H1 (cell line): ENCODE measurements at regions not wholly inside any gene's neighbourhood (a gene's known extent, or its start where the extent isn't known, plus 50 kb on each side); places are given as distances from the start of the nearest gene placed in this dataset.

Experiments
- CTCF ChIA-PET: fragments of 300-600 bp; sonication (Branson Sonifier 250); formaldehyde crosslinking; loops from one replicate; lab custom pipeline; 2021; ENCODE audit not compliant: partially characterized antibody; lab: Charles Lee
- POLR2A ChIA-PET: fragments of 300-600 bp; sonication (Branson Sonifier 250); formaldehyde crosslinking; loops from one replicate; lab custom pipeline; 2021; ENCODE audit warnings: inconsistent platforms; ENCODE audit not compliant: partially characterized antibody; lab: Charles Lee
- DNase-seq, 2 experiments: peaks; one replicate each; pipeline versions ENCODE4 v3.0.0 to v3.0.0-alpha.2; 2010 to 2022; ENCODE audit warnings: low spot score in 2 of 2, low read depth in 1 of 2, mixed read lengths in 1 of 2
- FAIRE-seq: peaks from 2 replicates; lab custom pipeline; 2011; peaks lifted over from hg19 to GRCh38; lab: Jason Lieb, UNC
- H2AFZ ChIP-seq: 2 replicates; pipeline ENCODE4 v1.8.1; 2012; ENCODE audit warnings: low read length, inconsistent platforms
- H2AK5ac ChIP-seq: 2 replicates; pipeline ENCODE4 v1.6.1; 2013; ENCODE audit warnings: low read depth, low read length
- H2BK120ac ChIP-seq: replicated peaks from 2 replicates; pipeline ENCODE3; 2013; ENCODE audit warnings: low read depth, low read length, inconsistent platforms
- H2BK12ac ChIP-seq: 2 replicates; pipeline ENCODE4 v1.6.1; 2013; ENCODE audit warnings: low read depth, low read length
- H2BK15ac ChIP-seq: 2 replicates; pipeline ENCODE4 v1.6.1; 2013; ENCODE audit warnings: low read length
- H2BK20ac ChIP-seq: 2 replicates; pipeline ENCODE4 v1.6.1; 2013; ENCODE audit warnings: low read length
- H2BK5ac ChIP-seq: 2 replicates; pipeline ENCODE4 v1.6.1; 2013; ENCODE audit warnings: low read depth, low read length
- H3K14ac ChIP-seq: 2 replicates; pipeline ENCODE4 v1.6.1; 2013; ENCODE audit warnings: inconsistent platforms; ENCODE audit not compliant: insufficient read length
- H3K18ac ChIP-seq: 2 replicates; pipeline ENCODE4 v1.6.1; 2013; ENCODE audit warnings: low read length; ENCODE audit errors: extremely low read depth
- H3K23ac ChIP-seq: 2 replicates; pipeline ENCODE4 v1.6.1; 2013; ENCODE audit warnings: inconsistent platforms; ENCODE audit not compliant: insufficient read length
- H3K23me2 ChIP-seq: 2 replicates; pipeline ENCODE4 v1.6.1; 2013; ENCODE audit warnings: low read depth, low read length
- H3K27ac ChIP-seq: 2 replicates; pipeline ENCODE4 v1.6.1; 2011; ENCODE audit warnings: low read depth, low read length, inconsistent platforms
- H3K27me3 ChIP-seq, 4 experiments: replicated peaks in 1 of 4; 1 replicate in 1 of 4; 2 replicates in 3 of 4; pipeline versions ENCODE4 v1.6.1 to v1.8.1; 2011 to 2013; ENCODE audit warnings: low read length in 3 of 4, mild to moderate bottlenecking in 3 of 4, inconsistent platforms in 2 of 4, mixed read lengths in 2 of 4, moderate library complexity in 1 of 4; ENCODE audit not compliant: control insufficient read depth in 3 of 4, insufficient read depth in 3 of 4; ENCODE audit errors: extremely low read depth in 1 of 4
- H3K36me3 ChIP-seq, 4 experiments: 2 replicates each; pipeline versions ENCODE4 v1.6.1 to v1.8.1; 2011 to 2013; ENCODE audit warnings: mild to moderate bottlenecking in 4 of 4, low read length in 3 of 4, moderate library complexity in 2 of 4, control low read depth in 1 of 4, inconsistent platforms in 1 of 4; ENCODE audit not compliant: insufficient read depth in 4 of 4, control insufficient read depth in 2 of 4
- H3K4ac ChIP-seq: replicated peaks from 2 replicates; pipeline ENCODE3; 2013; ENCODE audit warnings: low read length, low read depth, mixed read lengths, inconsistent platforms; ENCODE audit not compliant: insufficient read length
- H3K4me1 ChIP-seq, 4 experiments: replicated peaks in 1 of 4; 1 replicate in 1 of 4; 2 replicates in 3 of 4; pipeline versions ENCODE4 v1.6.1 to v1.8.1; 2011 to 2013; ENCODE audit warnings: low read length in 3 of 4, inconsistent platforms in 2 of 4, mixed read lengths in 1 of 4; ENCODE audit not compliant: insufficient read depth in 4 of 4, control insufficient read depth in 3 of 4
- H3K4me2 ChIP-seq, 2 experiments: 2 replicates each; pipeline versions ENCODE4 v1.6.1 to v1.8.1; 2011 to 2013; ENCODE audit warnings: low read depth in 2 of 2, low read length in 2 of 2, control low read depth in 1 of 2, inconsistent platforms in 1 of 2, mild to moderate bottlenecking in 1 of 2; ENCODE audit not compliant: insufficient read depth in 1 of 2
- H3K4me3 ChIP-seq, 4 experiments: fragments of 200-600, 300-600 bp in 1 of 4; sonication (generic), shearing (Covaris generic), sonication (Bioruptor Twin) in 1 of 4; 2 replicates each; pipeline versions ENCODE4 v1.5.1 to v1.8.1; 2011 to 2016; ENCODE audit warnings: low read length in 4 of 4, low read depth in 3 of 4, control low read depth in 2 of 4, inconsistent platforms in 2 of 4, mild to moderate bottlenecking in 2 of 4, mixed read lengths in 1 of 4, moderate library complexity in 1 of 4; ENCODE audit not compliant: insufficient read depth in 2 of 4; ENCODE audit errors: extremely low read depth in 1 of 4
- H3K56ac ChIP-seq: replicated peaks from 2 replicates; pipeline ENCODE3; 2013; ENCODE audit warnings: low read depth, mild to moderate bottlenecking, mixed read lengths, low read length, inconsistent platforms; ENCODE audit not compliant: insufficient read length
- H3K79me1 ChIP-seq: 2 replicates; pipeline ENCODE4 v1.6.1; 2013; ENCODE audit warnings: low read depth, low read length, control low read depth
- H3K79me2 ChIP-seq, 2 experiments: 2 replicates each; pipeline versions ENCODE4 v1.6.1 to v1.8.1; 2012 to 2013; ENCODE audit warnings: low read length in 2 of 2, mild to moderate bottlenecking in 2 of 2, inconsistent platforms in 1 of 2; ENCODE audit not compliant: insufficient read depth in 2 of 2, control insufficient read depth in 1 of 2
- H3K9ac ChIP-seq, 4 experiments: replicated peaks in 1 of 4; 1 replicate in 1 of 4; 2 replicates in 3 of 4; pipeline versions ENCODE4 v1.6.1 to v1.8.1; 2011 to 2013; ENCODE audit warnings: low read depth in 3 of 4, low read length in 3 of 4, control low read depth in 2 of 4, mild to moderate bottlenecking in 2 of 4, moderate library complexity in 2 of 4, inconsistent platforms in 1 of 4; ENCODE audit errors: extremely low read depth in 1 of 4
- H3K9me3 ChIP-seq, 2 experiments: 2 replicates each; pipeline versions ENCODE4 v1.6.1 to v1.8.1; 2012 to 2013; ENCODE audit warnings: mild to moderate bottlenecking in 2 of 2, moderate library complexity in 2 of 2, control low read depth in 1 of 2, inconsistent platforms in 1 of 2, low read depth in 1 of 2, low read length in 1 of 2, mixed read lengths in 1 of 2; ENCODE audit not compliant: insufficient read depth in 2 of 2
- H4K20me1 ChIP-seq, 2 experiments: replicated peaks in 1 of 2; 2 replicates each; pipeline versions ENCODE3 to v1.8.1; 2011 to 2013; ENCODE audit warnings: inconsistent platforms in 2 of 2, low read length in 2 of 2, mild to moderate bottlenecking in 1 of 2; ENCODE audit not compliant: insufficient read depth in 2 of 2, control insufficient read depth in 1 of 2
- H4K5ac ChIP-seq: 2 replicates; pipeline ENCODE4 v1.6.1; 2013; ENCODE audit warnings: low read length, low read depth, mixed read lengths, inconsistent platforms; ENCODE audit not compliant: insufficient read length
- H4K8ac ChIP-seq: 2 replicates; pipeline ENCODE4 v1.8.0; 2013; ENCODE audit warnings: mild to moderate bottlenecking, moderate library complexity, low read length, inconsistent platforms; ENCODE audit not compliant: insufficient read depth; ENCODE audit errors: extremely low read depth
- H4K91ac ChIP-seq: replicated peaks from 2 replicates; pipeline ENCODE3; 2013; ENCODE audit warnings: low read length, mixed read lengths, inconsistent platforms; ENCODE audit not compliant: insufficient read length
- EGR1 ChIP-seq: IDR thresholded peaks from 2 replicates; pipeline ENCODE4 v1.6.1; 2011; ENCODE audit warnings: low read depth, low read length, borderline replicate concordance
- EP300 ChIP-seq, 2 experiments: IDR thresholded peaks; 1 replicate in 1 of 2; 2 replicates in 1 of 2; pipeline ENCODE4 v1.6.1; 2011 to 2012; ENCODE audit warnings: low read depth in 2 of 2, low read length in 2 of 2, mild to moderate bottlenecking in 2 of 2, borderline replicate concordance in 1 of 2, inconsistent platforms in 1 of 2, moderate library complexity in 1 of 2
- HDAC2 ChIP-seq, 2 experiments: fragments of 300-600 bp in 1 of 2; sonication (generic) in 1 of 2; IDR thresholded peaks; 2 replicates each; pipeline ENCODE4 v1.6.1; 2011 to 2012; ENCODE audit warnings: low read depth in 2 of 2, low read length in 2 of 2, mild to moderate bottlenecking in 2 of 2, moderate library complexity in 2 of 2, borderline replicate concordance in 1 of 2, inconsistent platforms in 1 of 2
- HDAC6 ChIP-seq: IDR thresholded peaks from one replicate; pipeline ENCODE4 v1.7.1; 2012; ENCODE audit warnings: low read depth, mild to moderate bottlenecking, inconsistent platforms, low read length, moderate library complexity
- KDM1A ChIP-seq: fragments of 200-600, 300-600 bp; sonication (generic); IDR thresholded peaks from 2 replicates; pipeline ENCODE4 v1.7.1; 2016; ENCODE audit warnings: mild to moderate bottlenecking, low read length, borderline replicate concordance
- SAP30 ChIP-seq: fragments of 300-600 bp; sonication (generic); IDR thresholded peaks from 2 replicates; pipeline ENCODE4 v1.7.1; 2012; ENCODE audit warnings: low read length, moderate library complexity, mild to moderate bottlenecking, inconsistent platforms; ENCODE audit not compliant: insufficient read depth, insufficient replicate concordance
- SP2 ChIP-seq: IDR thresholded peaks from 2 replicates; pipeline ENCODE4 v1.6.1; 2012; ENCODE audit warnings: mild to moderate bottlenecking, low read length, inconsistent platforms
- WGBS, 2 experiments: shearing (Covaris generic) in 1 of 2; methylation state at CpG; one replicate each; pipeline versions ENCODE4 v1.1.6 to v1.1.7; 2013 to 2015; ENCODE audit warnings: low lambda C conversion rate in 2 of 2, mixed read lengths in 2 of 2, inconsistent platforms in 1 of 2, low coverage in 1 of 2, missing lambda C conversion rate in 1 of 2; ENCODE audit not compliant: insufficient replicate concordance in 2 of 2, insufficient coverage in 1 of 2, insufficient read length in 1 of 2; ENCODE audit errors: extremely low coverage in 1 of 2, missing lambda C conversion rate in 1 of 2; 5-methylcytosine and 5-hydroxymethylcytosine counted together
- TF ChIP-seq, protein P1 (sequence below): IDR thresholded peaks from 2 replicates; pipeline ENCODE4 v1.6.1; 2011; ENCODE audit warnings: low read length, improper control_type of control experiment
- TF ChIP-seq, protein P2 (sequence below), 3 experiments: IDR thresholded peaks; 1 replicate in 2 of 3; 2 replicates in 1 of 3; pipeline versions ENCODE4 v1.5.1 to v1.6.1; 2011; ENCODE audit warnings: low read length in 3 of 3, mild to moderate bottlenecking in 3 of 3, inconsistent platforms in 2 of 3, low read depth in 1 of 3, moderate library complexity in 1 of 3; ENCODE audit not compliant: insufficient read depth in 1 of 3; ENCODE audit errors: control extremely low read depth in 1 of 3

DNA sequence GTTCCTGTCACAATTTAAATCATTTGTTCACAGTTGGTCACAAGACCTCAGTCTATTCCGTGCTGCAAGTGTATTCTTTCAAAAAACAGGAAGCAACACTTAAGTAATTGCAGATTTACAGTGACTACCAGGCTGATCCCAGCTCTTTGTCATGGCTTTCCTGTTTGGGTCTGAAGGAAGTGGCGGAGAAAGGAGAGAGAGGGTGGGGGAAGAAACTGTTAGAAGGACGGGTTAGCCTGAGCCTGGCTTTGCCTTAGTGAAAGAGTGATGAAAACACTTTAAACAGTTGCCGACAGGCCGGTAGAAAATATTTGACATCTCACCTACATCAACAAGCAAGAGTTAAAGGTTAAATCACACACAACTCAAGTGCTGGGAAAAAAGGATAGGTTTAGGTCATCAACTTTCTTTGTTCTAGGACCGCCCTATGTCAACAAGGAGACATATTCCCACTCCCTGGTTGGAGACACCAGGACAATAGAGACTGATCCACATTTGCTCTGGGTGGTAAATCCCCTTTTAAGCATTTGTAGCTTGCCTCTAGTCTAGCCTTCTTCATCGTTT is 102.2 kb upstream of the DAB2 start:
- H3K4me3 ChIP-seq = no peak overlapping the region
- no peaks in the 10 kb centered on the region for H4K20me1 ChIP-seq
- FAIRE-seq (no peak), DNase-seq (no peak)
- 70% methylated on average over 7 of the region's 7 CpGs; no CpG with 5 or more reads in 1 of the 2 experiments for WGBS, 2 experiments
- H3K14ac ChIP-seq = no peak overlapping the region
- H3K9me3 ChIP-seq = no peaks in the 10 kb centered on the region; a peak in 1 of 4 replicates
- H3K23ac ChIP-seq = no peak overlapping the region
- no peaks in the 10 kb centered on the region for H3K23me2 ChIP-seq
- no peak overlapping the region for H3K4ac ChIP-seq
- no peak overlapping the region for H3K27ac ChIP-seq
- H2BK5ac ChIP-seq = no peak overlapping the region
- POLR2A ChIA-PET = no interaction called here
- H2BK120ac ChIP-seq = no peak overlapping the region
- no peaks in the 10 kb centered on the region for H3K79me1 ChIP-seq
- no peak overlapping the region for H3K9ac ChIP-seq
- CTCF ChIA-PET = interaction anchor here (0.6 to 1.7 kb wide), 4 partner anchors 17 to 135 kb away, joined by 3 read pairs; no protein-coding TSS in a partner anchor
- H2AK5ac ChIP-seq = no peak overlapping the region
- H2AFZ ChIP-seq = peak overlapping the region; percentile 85
- peak overlapping the region; percentile 44; the same call in 1 of the 2 replicates for H2BK20ac ChIP-seq
- no peak overlapping the region for H3K18ac ChIP-seq
- H3K56ac ChIP-seq = no peak overlapping the region
- H3K4me2 ChIP-seq = no peak overlapping the region
- no peak overlapping the region for H4K8ac ChIP-seq
- H3K4me1 ChIP-seq = peaks cover 0 to 5% (median 1%) of the 10 kb centered on the region in 4 experiments; a peak in 1 of 7 replicates
- H3K36me3 ChIP-seq = no peaks in the 10 kb centered on the region
- H2BK12ac ChIP-seq = 0 out of 2 replicates have a peak overlapping the region, but pooled peaks have one; percentile 41
- H4K91ac ChIP-seq = no peak overlapping the region
- H3K27me3 ChIP-seq = no peaks in the 10 kb centered on the region
- no peak overlapping the region for H4K5ac ChIP-seq
- no peaks in the 10 kb centered on the region for H3K79me2 ChIP-seq
- H2BK15ac ChIP-seq = no peak overlapping the region
- TF ChIP-seq EP300 (IDR thresholded peaks at IDR 0.05; ENCODE audit: borderline replicate concordance in 1 of 2, low read depth in 2 of 2, low read length in 2 of 2) = no peak
- TF ChIP-seq, protein P1, sequence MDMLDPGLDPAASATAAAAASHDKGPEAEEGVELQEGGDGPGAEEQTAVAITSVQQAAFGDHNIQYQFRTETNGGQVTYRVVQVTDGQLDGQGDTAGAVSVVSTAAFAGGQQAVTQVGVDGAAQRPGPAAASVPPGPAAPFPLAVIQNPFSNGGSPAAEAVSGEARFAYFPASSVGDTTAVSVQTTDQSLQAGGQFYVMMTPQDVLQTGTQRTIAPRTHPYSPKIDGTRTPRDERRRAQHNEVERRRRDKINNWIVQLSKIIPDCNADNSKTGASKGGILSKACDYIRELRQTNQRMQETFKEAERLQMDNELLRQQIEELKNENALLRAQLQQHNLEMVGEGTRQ = no peak
- TF ChIP-seq KDM1A = no peak
- TF ChIP-seq SP2 = no peak
- TF ChIP-seq HDAC6 = no peak
- TF ChIP-seq SAP30 = no peak
- TF ChIP-seq EGR1 = no peak
- TF ChIP-seq, protein P2, sequence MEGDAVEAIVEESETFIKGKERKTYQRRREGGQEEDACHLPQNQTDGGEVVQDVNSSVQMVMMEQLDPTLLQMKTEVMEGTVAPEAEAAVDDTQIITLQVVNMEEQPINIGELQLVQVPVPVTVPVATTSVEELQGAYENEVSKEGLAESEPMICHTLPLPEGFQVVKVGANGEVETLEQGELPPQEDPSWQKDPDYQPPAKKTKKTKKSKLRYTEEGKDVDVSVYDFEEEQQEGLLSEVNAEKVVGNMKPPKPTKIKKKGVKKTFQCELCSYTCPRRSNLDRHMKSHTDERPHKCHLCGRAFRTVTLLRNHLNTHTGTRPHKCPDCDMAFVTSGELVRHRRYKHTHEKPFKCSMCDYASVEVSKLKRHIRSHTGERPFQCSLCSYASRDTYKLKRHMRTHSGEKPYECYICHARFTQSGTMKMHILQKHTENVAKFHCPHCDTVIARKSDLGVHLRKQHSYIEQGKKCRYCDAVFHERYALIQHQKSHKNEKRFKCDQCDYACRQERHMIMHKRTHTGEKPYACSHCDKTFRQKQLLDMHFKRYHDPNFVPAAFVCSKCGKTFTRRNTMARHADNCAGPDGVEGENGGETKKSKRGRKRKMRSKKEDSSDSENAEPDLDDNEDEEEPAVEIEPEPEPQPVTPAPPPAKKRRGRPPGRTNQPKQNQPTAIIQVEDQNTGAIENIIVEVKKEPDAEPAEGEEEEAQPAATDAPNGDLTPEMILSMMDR (IDR thresholded peaks at IDR 0.05; ENCODE audit: control extremely low read depth in 1 of 3, insufficient read depth in 1 of 3, low read depth in 1 of 3, low read length in 3 of 3) = no peak
- TF ChIP-seq HDAC2 (IDR thresholded peaks at IDR 0.05; ENCODE audit: borderline replicate concordance in 1 of 2, low read depth in 2 of 2, low read length in 2 of 2) = no peak
